ENCODE measurements at regions not wholly inside any gene's neighbourhood (a gene's known extent, or its start where the extent isn't known, plus 50 kb on each side); places are given as distances from the start of the nearest gene placed in this dataset.

DNA sequence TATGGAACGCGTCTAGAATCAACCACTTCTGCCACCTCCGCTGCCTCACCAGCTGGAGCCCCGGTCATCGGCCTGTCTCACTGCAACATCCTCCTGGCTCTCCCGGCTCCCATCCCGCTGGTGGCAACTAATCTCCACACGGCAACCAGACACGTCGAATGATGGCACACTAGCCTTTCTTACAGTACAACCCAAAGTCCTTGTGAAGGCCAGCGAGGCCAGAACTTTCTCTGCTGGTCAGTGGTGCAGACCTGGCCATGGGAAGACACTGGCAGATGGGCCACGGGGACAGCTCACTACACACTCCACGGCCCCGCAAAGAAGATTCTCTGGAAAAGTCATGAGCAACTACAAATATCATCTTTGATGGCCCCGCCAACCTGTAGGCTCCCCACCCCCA is 117.6 kb downstream of the RMI2 start:
- H2AFZ ChIP-seq (ENCODE audit: control insufficient read depth, low read depth, low read length), result no peak overlapping the region
- H3K9me3 ChIP-seq (replicated peaks; ENCODE audit: control insufficient read depth, insufficient read depth, low read length), result no peaks in the 10 kb centered on the region
- no peaks in the 10 kb centered on the region for H4K20me1 ChIP-seq (ENCODE audit: control insufficient read depth, insufficient read depth)
- no peaks in the 10 kb centered on the region for H3K36me3 ChIP-seq (ENCODE audit: control insufficient read depth in 2 of 2, insufficient read depth in 2 of 2, low read length in 1 of 2)
- no peak overlapping the region for H3K4me3 ChIP-seq
- H3K4me2 ChIP-seq (ENCODE audit: control insufficient read depth, insufficient read depth), result no peak overlapping the region
- no peak overlapping the region for H3K9ac ChIP-seq (ENCODE audit: control insufficient read depth, insufficient read depth, low read length)
- DNase-seq (ENCODE audit: low read depth, low spot score), result no peak
- CTCF ChIA-PET, result no interaction called here
- RAD21 ChIA-PET (ENCODE audit: unreplicated experiment), result no interaction called here
- POLR2A ChIA-PET, result no interaction called here
- FAIRE-seq, result no peak
- SMC1A ChIA-PET (ENCODE audit: uncharacterized antibody, unreplicated experiment), result no interaction called here
- no peaks in the 10 kb centered on the region for H3K79me2 ChIP-seq (ENCODE audit: control insufficient read depth, insufficient read depth, low read length)
- no peak overlapping the region for H3K27ac ChIP-seq (ENCODE audit: control insufficient read depth, insufficient read depth)
- no peak for ATAC-seq
- no peaks in the 10 kb centered on the region for H3K4me1 ChIP-seq (ENCODE audit: control insufficient read depth, insufficient read depth, low read length)
- 83% methylated on average over 12 of the region's 15 CpGs for WGBS (ENCODE audit: insufficient coverage, insufficient replicate concordance, low lambda C conversion rate, missing lambda C conversion rate)
- H3K27me3 ChIP-seq (replicated peaks in 1 of 2; ENCODE audit: control insufficient read depth in 2 of 2, insufficient read depth in 2 of 2, low read length in 1 of 2), result no peaks in the 10 kb centered on the region
- intact Hi-C loops (cut with micrococcal nuclease; ENCODE audit: unreplicated experiment) (no loop called here), in situ Hi-C loops (cut with MboI) (no loop called here)
- TF ChIP-seq, protein P1, sequence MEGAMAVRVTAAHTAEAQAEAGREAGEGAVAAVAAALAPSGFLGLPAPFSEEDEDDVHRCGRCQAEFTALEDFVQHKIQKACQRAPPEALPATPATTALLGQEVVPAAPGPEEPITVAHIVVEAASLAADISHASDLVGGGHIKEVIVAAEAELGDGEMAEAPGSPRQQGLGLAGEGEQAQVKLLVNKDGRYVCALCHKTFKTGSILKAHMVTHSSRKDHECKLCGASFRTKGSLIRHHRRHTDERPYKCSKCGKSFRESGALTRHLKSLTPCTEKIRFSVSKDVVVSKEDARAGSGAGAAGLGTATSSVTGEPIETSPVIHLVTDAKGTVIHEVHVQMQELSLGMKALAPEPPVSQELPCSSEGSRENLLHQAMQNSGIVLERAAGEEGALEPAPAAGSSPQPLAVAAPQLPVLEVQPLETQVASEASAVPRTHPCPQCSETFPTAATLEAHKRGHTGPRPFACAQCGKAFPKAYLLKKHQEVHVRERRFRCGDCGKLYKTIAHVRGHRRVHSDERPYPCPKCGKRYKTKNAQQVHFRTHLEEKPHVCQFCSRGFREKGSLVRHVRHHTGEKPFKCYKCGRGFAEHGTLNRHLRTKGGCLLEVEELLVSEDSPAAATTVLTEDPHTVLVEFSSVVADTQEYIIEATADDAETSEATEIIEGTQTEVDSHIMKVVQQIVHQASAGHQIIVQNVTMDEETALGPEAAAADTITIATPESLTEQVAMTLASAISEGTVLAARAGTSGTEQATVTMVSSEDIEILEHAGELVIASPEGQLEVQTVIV (IDR thresholded peaks at IDR 0.05; ENCODE audit: borderline replicate concordance, partially characterized antibody), result no peak
- TF ChIP-seq PAX8 (IDR thresholded peaks at IDR 0.05) (no peak), POLR2A (IDR thresholded peaks at IDR 0.05; ENCODE audit: low read depth, low read length) (no peak), TCF7 (IDR thresholded peaks at IDR 0.05; ENCODE audit: borderline replicate concordance) (no peak), LARP7 (IDR thresholded peaks at IDR 0.05) (no peak), RFX5 (IDR thresholded peaks at IDR 0.05; ENCODE audit: low read depth, low read length) (no peak), MYB (IDR thresholded peaks at IDR 0.05; ENCODE audit: borderline replicate concordance, low read depth, low read length) (no peak), SUPT20H (IDR thresholded peaks at IDR 0.05; ENCODE audit: borderline replicate concordance, control insufficient read depth, low read depth, low read length) (no peak), SP1 (IDR thresholded peaks at IDR 0.05; ENCODE audit: low read depth, low read length) (no peak), CBX5 (IDR thresholded peaks at IDR 0.05; ENCODE audit: low read depth) (no peak), NFYA (IDR thresholded peaks at IDR 0.05; ENCODE audit: borderline replicate concordance, low read depth, low read length) (no peak), CBX3 (IDR thresholded peaks at IDR 0.05; ENCODE audit: borderline replicate concordance, low read depth) (no peak), YBX1 (IDR thresholded peaks at IDR 0.05) (no peak), NR2F1 (conservative IDR thresholded peaks at IDR 0.05) (no peak), ESRRA (IDR thresholded peaks at IDR 0.05; ENCODE audit: low read length) (no peak), RAD51 (IDR thresholded peaks at IDR 0.05) (no peak), RUNX3 (IDR thresholded peaks at IDR 0.05; ENCODE audit: low read length) (no peak)
- TF ChIP-seq, protein P2, sequence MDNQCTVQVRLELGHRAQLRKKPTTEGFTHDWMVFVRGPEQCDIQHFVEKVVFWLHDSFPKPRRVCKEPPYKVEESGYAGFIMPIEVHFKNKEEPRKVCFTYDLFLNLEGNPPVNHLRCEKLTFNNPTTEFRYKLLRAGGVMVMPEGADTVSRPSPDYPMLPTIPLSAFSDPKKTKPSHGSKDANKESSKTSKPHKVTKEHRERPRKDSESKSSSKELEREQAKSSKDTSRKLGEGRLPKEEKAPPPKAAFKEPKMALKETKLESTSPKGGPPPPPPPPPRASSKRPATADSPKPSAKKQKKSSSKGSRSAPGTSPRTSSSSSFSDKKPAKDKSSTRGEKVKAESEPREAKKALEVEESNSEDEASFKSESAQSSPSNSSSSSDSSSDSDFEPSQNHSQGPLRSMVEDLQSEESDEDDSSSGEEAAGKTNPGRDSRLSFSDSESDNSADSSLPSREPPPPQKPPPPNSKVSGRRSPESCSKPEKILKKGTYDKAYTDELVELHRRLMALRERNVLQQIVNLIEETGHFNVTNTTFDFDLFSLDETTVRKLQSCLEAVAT (IDR thresholded peaks at IDR 0.05), result no peak
- TF ChIP-seq, protein P3, sequence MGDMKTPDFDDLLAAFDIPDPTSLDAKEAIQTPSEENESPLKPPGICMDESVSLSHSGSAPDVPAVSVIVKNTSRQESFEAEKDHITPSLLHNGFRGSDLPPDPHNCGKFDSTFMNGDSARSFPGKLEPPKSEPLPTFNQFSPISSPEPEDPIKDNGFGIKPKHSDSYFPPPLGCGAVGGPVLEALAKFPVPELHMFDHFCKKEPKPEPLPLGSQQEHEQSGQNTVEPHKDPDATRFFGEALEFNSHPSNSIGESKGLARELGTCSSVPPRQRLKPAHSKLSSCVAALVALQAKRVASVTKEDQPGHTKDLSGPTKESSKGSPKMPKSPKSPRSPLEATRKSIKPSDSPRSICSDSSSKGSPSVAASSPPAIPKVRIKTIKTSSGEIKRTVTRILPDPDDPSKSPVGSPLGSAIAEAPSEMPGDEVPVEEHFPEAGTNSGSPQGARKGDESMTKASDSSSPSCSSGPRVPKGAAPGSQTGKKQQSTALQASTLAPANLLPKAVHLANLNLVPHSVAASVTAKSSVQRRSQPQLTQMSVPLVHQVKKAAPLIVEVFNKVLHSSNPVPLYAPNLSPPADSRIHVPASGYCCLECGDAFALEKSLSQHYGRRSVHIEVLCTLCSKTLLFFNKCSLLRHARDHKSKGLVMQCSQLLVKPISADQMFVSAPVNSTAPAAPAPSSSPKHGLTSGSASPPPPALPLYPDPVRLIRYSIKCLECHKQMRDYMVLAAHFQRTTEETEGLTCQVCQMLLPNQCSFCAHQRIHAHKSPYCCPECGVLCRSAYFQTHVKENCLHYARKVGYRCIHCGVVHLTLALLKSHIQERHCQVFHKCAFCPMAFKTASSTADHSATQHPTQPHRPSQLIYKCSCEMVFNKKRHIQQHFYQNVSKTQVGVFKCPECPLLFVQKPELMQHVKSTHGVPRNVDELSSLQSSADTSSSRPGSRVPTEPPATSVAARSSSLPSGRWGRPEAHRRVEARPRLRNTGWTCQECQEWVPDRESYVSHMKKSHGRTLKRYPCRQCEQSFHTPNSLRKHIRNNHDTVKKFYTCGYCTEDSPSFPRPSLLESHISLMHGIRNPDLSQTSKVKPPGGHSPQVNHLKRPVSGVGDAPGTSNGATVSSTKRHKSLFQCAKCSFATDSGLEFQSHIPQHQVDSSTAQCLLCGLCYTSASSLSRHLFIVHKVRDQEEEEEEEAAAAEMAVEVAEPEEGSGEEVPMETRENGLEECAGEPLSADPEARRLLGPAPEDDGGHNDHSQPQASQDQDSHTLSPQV (IDR thresholded peaks at IDR 0.05), result no peak
- no TSS peak for BruUV-seq (replicated peaks)

Data from GM12878 (cell line).